GM21576 (cell line): ENCODE measurements at regions not wholly inside any gene's neighbourhood (a gene's known extent, or its start where the extent isn't known, plus 50 kb on each side); places are given as distances from the start of the nearest gene placed in this dataset.

Experiments
- ATAC-seq: cut with Tn5 transposase; IDR thresholded peaks from one replicate; pipeline ENCODE4 v1.9.1; 2021; ENCODE audit warnings: mild to moderate bottlenecking, moderate library complexity; ENCODE audit not compliant: unreplicated experiment

DNA sequence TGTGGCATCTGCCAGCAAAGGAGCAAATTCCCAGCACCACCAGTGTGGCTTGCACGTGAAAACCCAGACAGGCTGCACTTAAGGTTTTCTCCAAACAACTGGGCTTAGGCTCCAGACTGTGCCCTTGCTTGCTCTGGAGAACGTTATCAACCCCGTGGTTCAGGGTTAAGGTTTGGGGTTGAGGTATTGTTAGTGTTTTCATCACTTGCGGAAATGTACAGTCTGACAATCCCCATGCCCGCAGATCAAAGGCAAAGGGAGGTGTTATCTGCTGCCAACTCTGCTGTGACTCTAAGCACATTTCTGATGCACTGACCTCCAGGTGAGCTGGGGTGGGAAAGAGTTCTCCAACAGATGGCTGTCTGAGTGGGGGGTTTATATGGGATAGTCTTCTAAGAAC lies 253.5 kb upstream of the NT5C1B start:
- no peak for ATAC-seq

DNA sequence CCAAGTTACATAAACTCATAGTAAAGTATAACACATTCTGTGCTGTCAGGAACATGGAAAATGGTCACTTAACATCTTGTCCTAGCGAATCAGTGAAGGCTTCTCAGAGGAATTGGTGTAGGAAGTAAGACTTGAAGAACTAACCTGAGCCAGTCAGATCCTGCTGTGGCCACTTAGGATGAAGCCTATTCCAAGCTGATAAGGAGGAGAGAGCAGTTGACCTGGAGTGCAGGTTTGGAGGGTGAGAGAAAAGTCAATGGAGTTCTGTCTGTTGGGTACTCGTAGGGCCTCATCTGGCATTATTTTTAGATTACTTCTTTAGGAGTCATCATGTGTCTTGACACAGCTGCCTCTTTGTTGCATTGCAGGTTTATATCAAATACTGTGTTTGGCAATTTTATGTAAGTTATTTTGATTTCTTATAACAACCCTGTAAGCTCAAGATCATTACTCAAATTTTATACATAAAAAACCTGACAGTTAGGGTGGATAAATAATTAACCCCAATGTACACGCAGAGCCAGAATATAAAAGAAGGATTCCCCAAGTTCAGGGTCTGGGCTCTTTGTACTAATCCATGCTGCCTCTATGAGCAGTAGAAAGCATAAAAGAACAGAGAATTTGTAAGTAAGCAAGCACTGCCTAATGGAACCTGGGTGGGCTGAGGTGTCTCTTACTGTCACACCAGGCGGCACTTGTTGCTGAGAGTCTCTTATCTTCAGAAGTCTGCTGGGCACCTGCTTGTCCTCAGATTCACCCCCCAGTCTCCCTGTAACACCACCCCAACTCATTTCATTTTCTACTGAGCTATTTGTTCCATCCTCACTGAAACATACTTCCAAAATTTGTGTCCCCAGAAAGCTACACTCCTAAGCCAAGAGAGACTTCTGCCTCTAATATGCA lies 252.1 kb upstream of the NT5C1B start:
- ATAC-seq = no peak

DNA sequence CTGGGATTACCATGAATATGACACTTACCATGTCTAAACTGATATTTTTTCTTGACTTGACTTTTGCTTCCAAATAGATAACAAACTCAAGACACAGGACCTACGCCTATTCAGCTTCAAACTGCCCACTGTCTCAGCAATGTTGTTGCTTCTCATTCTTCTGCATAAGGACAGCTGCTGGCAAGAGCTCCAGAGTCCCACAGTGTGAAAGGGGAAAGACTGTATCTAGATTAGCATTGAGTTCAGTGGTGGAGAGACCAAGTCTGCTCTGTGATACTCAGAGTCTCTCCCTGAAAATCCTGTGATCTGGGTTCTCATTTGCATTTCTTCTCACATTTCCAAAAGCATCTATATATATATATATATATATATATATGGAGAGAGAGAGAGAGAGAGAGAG lies 247.9 kb upstream of the NT5C1B start:
- ATAC-seq = no peak

DNA sequence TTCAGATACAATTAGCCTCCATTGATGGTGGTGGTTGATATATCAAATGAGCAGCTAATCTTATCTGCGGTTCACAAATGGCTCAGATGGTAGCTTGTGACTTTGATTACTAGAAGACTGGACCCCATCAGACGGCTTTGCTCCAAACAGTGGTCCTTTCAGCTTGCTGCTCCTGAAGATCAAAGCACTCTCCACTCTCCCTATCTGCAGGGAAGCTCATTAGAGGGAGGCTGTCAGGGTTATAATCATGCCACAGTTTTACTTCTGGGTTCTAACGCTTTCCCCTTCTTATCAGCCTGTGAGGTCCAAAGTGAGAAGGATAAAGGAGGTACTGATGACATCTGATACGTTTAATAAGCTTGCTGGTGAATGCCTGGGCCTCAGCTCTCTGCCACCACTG lies 247.1 kb upstream of the NT5C1B start:
- no peak for ATAC-seq

DNA sequence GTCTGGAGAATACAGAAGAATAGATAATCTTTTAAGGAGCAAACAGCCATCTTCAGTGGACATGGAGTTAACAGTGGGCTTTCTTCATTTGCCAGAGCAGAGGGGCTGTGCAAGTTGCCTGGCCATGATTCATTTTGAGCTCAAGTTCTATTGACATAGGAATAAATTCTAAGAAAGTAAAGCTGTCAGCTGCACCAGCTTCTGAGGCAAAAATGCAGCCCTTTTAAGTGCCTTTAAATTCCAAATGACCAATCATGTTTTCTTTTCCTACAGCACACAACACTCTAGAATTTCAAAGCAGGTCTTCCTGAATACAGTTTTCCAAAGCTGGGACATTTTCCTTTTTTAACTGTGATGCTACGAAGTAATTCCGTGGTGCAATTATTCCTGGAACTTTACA lies 246.4 kb upstream of the NT5C1B start:
- no peak for ATAC-seq

DNA sequence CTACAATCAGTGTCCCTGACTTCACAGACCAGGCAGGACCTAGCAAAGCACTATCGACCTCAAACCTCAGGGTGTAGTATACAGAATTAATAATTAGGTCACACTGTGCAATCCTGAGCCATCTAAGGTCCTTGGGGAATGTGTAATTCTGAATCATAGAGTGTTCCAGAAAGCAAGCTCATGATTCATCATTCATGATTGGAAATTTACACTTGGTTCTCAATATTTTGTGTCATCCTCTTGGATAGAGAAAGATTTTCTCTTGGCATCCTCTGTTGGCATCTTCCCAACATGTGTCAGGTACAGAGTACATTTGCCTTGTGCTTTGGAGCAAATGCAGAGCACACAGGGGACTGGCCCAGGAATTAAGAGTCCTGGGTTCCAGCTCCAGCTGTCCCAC lies 245.0 kb upstream of the NT5C1B start:
- ATAC-seq = no peak

DNA sequence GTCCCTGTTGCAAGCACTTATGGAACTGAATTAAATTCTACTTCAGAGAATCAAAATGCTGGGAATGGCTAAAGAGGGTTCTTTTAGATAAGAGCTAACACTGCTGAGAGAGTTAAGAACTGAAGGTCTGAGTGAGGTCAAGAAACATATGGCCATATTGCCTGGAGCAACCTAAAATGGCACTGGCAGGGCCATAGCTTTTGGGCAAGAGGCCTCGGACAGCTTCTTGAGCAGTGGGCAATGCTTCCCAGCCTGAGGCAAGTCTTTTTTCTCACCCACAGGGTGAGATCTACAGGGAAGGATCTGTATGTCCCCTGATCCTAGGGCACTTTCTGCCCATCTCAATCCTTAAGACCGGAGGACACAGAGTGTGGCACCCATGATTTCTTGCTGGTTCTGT lies 244.6 kb upstream of the NT5C1B start:
- ATAC-seq = no peak

DNA sequence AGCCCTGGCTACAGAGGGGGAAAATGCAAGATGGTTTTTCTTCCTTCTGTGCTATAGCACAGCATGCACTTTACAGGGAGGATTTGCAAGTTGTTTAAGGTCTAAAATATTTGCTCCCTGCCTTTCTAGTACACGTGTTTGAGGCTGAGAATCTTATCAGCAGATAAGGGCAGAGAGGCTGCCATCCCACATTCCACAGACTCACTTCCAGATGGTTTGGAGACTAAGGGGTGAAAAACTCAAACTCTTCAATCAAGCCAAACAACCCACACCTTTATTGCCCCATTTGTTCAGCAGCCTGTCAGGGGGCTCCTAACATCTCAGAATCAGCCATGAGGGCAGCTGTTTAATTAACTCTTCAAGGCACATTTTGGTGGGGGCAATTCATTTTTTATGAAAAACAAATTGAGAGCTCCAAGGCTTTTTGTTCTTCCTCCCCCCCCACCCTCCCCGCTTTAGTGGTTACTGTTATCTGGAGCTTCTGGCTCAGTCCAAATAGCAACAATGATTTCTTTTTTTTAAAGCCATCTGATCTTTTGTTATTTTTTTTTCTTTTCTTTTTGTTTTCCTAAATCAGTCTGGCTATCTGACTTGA lies 242.6 kb upstream of the NT5C1B start:
- no peak for ATAC-seq

DNA sequence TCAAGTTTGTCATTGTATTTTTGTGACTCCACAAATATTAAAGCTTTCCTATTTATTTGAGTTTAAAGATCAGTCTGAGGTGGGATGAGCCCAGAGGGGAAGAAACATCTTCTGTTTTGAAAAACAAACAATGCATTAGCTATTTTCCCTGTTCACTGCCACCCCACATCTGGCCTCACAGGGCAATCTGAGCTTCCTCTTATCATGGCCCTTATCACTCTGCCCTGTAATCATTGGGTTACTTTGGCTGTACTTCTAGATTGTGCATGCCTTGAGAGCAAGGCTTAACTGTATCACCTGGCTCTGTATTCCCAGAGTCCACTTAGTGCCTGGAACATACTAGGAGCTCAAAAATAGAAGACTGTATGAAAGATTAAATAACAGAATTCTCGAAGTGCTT lies 241.6 kb upstream of the NT5C1B start:
- no peak for ATAC-seq

DNA sequence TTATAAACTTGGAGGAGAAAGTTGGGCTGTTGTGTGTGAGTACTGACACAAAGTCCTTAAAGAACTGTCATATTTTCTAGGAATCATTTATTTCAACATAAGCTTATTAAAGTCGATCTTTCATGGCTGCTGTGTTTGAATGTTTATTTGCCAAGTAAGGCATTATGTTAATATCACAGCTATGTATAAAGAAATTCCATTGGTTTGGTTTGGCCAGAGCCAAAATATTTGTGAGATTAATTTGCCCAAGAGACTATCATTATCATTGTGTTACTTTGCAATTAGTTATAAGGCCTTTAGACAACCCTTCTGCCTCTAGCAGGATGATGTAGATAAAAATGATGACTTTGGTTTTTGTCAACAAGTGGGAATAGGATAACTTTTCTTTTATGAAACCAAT lies 240.6 kb upstream of the NT5C1B start:
- no peak for ATAC-seq

DNA sequence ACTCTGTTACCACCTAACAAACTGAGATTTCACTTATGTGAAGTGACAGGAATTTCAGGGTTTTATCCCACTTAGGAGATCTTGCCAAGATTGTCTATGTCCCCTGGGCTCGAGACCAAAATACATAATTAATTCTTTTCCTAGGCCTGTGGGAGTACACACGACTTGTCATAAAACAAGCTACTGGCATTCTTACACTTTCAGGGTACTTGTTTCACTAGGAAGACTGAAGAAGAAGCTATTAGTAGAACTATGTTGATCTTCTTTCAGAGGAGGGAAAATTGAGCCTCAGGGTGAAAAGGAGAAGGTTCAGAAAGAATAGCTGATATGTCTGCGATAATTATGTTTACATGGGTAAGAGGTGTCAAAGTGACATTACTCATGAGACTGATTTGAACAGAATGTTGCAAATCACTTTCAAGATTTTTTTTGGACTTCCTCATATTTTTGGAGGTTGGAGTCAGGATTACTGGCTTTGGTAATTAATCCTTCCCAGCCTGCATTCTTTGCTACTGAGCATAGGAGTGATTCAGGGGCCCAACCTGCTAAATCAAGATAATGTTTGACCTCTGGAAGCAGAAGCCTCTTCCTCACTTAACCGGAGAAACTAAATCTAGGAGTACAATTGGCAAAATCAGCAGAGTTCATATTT lies 240.0 kb upstream of the NT5C1B start:
- ATAC-seq = no peak

DNA sequence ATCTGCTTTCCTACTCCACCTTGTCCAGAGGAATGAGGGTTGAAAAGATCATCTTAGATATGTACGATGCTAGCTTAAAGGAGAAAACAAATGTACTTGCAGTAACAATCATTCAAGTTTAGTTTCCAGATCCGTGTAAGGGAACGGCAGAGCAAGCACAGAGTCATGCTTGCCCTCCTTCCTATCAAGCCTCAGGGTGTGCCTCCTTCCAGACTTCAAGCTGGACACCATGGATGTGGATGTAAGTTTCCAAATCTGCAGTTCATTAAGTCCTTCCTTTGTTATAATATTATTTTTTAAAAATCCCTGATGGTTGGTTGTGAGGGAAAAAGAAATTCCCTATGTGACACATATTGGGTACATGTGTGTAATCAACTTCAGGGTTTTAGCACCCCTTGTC lies 238.9 kb upstream of the NT5C1B start:
- no peak for ATAC-seq

DNA sequence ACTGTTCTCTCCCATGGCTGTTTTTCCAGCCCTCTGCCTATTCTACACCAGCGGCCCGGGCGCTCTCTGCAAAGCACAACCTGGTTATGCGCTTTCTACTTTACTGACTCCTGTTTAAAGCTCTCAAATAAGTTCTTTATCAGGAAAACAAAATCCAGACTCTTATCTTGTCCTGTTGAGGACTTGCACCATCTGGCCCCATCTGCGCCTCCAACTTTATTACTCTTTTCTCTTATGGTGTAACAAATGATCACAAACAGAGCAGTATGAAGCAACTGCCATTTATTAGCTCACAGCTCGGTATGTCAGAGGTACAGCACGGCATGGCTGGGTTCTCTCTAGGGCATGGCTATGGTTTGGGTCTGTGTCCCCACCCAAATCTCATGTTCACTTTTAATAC lies 236.5 kb upstream of the NT5C1B start:
- no peak for ATAC-seq

DNA sequence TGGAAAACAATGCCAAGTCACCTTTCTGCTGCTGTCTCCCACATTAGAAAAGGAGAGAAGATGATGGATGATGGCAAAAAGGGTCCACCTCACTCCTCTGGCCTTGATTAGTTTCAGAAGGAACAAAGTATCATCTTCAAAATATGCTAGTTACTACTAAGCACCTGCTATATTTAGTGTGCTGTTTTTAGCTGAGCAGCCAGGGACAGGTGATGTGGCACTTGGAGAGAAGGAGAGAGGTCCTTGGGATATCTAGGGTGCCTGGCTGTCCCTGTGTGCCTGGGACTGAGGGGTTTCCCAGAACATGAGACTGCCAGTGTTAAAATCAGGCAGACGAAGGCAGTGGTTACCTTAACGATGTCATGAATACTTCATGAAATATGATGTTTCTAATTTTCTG lies 235.5 kb upstream of the NT5C1B start:
- ATAC-seq = no peak

DNA sequence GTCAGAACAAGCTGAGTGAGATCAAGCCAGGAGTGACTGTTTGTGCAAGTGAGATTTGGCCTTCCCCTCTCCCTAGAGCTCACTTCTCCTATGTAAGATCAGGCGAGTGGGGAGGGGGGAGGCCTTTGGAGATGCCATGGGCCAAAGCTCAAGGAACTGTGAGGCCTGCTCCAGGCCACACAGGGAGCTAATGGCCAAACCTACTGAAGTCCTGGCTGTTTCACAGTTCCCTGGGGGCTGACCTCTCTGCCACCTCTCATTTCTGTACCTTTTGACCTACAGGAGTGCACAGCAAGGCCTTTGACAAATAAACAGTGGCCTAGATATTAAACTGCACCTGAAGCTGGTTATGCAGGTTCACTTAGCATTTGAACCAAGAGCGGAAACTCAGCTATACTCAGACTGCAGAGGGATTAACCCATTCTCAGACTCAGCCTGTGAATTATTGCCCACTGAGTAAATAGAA lies 235.0 kb upstream of the NT5C1B start:
- no peak for ATAC-seq

DNA sequence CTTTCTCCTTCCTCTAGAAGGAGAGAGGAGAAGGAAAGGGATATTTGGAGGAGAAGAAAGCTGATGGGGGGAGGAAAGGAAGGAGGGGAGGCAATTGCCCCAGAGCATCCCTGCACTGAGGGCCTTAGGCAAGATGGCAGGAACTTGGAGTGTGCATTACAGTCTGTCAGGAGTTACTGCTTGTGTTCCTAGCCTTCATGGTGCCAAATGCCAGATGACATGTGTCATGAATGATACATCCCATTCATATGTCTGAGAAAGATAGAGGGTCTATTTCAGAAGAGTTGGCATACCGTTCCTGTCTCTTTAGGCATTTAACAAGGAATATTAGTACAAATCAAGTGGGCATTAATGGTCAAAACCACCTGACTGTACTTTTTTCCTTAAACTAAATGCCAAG lies 232.1 kb upstream of the NT5C1B start:
- no peak for ATAC-seq

DNA sequence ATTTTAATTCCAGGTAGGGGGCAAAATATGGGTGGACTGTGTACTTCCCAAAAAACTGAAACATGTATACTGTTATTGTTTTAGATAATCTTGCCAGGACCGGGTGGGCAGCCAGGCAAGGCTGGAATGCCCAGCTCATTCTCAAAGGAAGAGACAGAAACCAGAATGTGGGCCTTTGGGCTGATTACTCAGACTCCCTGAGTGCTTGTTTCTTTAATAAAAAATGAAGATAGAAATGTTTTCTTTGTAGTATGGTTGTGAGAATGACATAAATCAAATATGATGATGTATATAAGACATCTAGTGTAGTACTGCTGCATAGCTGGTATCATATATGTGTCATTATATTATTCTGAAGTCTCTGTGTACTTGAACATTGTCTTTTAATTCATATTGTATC lies 231.6 kb upstream of the NT5C1B start:
- ATAC-seq = no peak

DNA sequence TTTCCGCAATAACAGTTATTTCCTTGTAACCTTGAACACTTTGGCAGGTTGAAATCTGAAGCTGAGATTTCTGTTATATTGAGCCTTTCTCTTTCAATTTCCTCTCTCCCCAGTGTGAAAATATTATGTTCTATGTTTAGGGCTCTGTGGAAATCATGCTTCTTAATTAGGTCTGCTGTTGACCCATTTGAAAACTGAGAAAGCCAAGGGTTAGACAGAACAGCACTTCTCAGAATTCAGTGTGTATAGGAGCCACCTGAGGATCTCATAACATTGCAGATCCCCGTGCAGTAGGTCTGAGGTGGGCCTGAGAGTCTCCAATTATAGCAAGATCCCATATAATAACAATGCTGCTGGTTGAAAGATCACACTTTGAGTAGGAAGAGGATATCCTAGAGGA lies 230.2 kb upstream of the NT5C1B start:
- no peak for ATAC-seq

DNA sequence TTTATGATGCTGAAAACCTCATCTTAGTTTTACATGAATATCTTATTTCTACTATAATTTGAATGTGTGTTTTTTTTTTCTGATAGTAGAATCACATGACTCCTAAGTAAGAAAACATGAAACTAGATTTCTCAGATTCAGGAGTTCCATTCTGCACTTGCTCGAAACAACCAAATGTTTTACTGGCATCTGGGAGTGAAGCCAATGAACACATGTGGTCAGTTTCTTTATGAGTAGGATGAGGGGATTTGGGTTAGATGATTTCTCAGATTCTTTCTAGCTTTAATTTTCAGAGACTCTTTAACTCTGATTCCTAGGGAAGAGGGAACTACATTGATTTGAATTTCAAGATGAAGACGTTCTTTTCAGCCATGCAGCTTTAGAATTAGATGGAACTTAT lies 225.0 kb upstream of the NT5C1B start:
- ATAC-seq = no peak

DNA sequence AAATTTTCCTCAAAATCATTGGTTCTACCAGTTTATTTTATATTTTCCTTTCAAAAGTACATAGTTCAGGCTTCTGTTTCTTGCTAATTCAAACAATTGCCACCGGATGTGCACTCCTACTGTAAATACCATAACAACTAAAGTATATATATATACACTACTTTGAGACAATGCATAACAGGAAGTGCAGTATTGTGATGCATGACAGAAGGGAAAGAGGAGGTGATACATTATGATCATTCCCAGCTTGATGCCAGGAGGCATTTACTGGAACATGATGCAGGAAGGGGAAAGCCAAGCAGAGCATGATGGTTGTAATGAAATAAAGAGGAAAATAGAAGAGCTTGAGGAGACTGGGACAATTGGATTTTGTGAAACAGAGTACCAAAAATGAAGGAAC lies 215.2 kb upstream of the NT5C1B start:
- no peak for ATAC-seq

DNA sequence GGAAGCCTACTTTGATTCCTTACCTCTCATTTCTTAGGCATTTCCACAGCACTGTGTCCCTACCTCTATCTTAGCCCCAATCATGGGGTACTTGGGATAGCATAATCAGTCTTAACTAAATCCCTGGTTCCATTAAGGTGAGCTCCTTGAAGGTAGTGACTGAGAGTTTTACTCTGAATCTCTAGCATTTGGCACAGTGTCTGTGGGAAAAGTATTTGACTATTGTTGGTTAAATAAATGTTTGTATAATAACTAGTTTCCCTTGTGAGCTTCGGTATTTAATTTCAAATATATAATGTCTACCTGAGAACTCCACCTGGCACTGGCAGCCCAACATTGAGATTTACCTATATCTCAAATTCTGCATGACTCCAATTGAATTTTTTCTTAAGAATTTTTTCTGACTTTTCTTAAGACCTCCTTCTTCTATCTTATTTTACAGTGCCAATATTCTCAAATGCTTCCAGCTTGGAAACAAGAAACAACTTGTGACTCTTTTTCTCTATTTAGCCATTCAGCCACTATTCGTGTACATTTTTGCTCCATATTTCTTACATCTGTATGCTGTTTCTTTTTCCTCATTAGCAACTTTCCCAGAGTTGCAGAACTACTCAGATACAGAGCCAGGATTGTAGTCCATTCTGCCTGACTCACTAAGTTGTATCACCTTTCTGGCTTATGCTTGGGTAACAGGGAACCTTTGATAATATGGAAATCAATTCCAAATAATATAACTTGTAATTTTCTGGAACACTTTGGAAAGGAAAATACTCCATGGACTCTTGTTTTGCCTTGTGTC lies 214.0 kb upstream of the NT5C1B start:
- no peak for ATAC-seq
